ENCODE measurements at regions not wholly inside any gene's neighbourhood (a gene's known extent, or its start where the extent isn't known, plus 50 kb on each side); places are given as distances from the start of the nearest gene placed in this dataset.

DNA sequence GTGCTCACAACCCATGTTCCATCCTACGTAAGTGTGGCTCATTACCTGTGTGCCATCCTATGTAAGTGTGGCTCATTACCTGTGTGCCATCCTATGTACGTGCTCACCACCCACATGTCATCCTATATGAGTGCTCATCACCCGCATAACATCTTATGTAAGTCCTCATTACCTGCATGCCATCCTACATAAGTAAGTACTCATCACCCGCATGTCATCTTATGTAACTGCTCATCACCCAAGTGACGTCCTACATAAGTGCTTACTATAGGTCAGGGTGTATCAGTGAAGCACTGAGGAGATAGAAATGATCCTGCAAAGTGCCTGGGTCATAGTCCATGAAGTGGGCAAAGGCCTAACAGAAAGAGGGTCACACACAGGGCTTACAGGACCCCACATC, 93.1 kb downstream of the AXIN2 start:
- no peak overlapping the region for H3K4me3 ChIP-seq (ENCODE audit: low read depth, poor library complexity, severe bottlenecking)
- DNase-seq (ENCODE audit: low spot score in 2 of 2) = no peak
- TF ChIP-seq, protein P1, sequence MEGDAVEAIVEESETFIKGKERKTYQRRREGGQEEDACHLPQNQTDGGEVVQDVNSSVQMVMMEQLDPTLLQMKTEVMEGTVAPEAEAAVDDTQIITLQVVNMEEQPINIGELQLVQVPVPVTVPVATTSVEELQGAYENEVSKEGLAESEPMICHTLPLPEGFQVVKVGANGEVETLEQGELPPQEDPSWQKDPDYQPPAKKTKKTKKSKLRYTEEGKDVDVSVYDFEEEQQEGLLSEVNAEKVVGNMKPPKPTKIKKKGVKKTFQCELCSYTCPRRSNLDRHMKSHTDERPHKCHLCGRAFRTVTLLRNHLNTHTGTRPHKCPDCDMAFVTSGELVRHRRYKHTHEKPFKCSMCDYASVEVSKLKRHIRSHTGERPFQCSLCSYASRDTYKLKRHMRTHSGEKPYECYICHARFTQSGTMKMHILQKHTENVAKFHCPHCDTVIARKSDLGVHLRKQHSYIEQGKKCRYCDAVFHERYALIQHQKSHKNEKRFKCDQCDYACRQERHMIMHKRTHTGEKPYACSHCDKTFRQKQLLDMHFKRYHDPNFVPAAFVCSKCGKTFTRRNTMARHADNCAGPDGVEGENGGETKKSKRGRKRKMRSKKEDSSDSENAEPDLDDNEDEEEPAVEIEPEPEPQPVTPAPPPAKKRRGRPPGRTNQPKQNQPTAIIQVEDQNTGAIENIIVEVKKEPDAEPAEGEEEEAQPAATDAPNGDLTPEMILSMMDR (IDR thresholded peaks at IDR 0.05) = no peak
- TF ChIP-seq POLR2A (IDR thresholded peaks at IDR 0.05) = no peak
- intact Hi-C loops (cut with DNase I; ENCODE audit: low total_unique reads) = no loop called here
- WGBS, 2 donors = 88 to 92% methylated on average over 5 of the region's 5 CpGs

DNA sequence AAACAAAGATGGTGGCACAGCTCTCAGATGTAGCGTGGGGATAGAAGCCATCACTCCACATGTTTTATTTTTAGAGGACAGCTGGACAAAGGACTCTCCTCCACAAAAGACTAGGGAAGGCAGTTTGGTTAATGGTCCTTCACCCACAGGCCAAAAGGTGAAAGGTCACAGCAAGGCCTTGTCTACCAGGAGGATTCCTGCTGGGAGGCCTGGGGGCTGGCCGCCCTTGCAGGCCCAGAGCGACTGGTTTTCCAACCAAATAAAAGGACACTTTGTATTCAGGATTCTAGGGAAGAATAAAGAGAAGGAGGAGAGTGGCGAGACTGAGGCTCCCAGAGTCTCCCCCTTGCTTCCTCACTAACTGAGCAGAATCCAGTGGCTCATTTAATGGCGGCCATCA, 94.3 kb downstream of the AXIN2 start:
- TF ChIP-seq POLR2A (IDR thresholded peaks at IDR 0.05) = no peak
- TF ChIP-seq, protein P1 (IDR thresholded peaks at IDR 0.05) = no peak
- intact Hi-C loops (cut with DNase I; ENCODE audit: low total_unique reads) = no loop called here
- DNase-seq (ENCODE audit: low spot score in 2 of 2) = no peak
- H3K4me3 ChIP-seq (ENCODE audit: low read depth, poor library complexity, severe bottlenecking) = no peak overlapping the region
- 90 to 92% methylated on average over 5 of the region's 5 CpGs for whole genome bisulfite sequencing, 2 donors

DNA sequence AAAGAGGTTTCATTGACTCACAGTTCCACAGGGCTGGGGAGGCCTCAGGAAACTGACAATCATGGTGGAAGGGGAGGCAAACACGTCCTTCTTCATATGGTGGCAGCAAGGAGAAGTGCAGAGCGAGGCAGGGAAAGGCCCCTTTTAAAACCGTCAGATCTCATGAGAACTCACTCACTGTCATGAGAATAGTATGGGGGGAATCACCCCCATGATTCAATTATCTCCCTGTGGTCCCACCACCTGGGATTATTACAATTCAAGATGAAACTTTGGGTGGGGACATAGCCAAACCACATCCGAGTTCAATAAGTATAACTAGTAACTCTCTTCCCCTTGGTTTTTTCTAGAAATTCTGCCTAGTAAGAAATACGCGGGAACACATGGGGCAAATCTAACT, 94.9 kb downstream of the AXIN2 start:
- 94% methylated on average over 6 of the region's 6 CpGs for WGBS, 2 donors
- no peak overlapping the region for H3K4me3 ChIP-seq (ENCODE audit: low read depth, poor library complexity, severe bottlenecking)
- no peak for DNase-seq (ENCODE audit: low spot score in 2 of 2)
- TF ChIP-seq POLR2A (IDR thresholded peaks at IDR 0.05) = no peak
- TF ChIP-seq, protein P1 (IDR thresholded peaks at IDR 0.05) = no peak
- intact Hi-C loops (cut with DNase I; ENCODE audit: low total_unique reads) = no loop called here

DNA sequence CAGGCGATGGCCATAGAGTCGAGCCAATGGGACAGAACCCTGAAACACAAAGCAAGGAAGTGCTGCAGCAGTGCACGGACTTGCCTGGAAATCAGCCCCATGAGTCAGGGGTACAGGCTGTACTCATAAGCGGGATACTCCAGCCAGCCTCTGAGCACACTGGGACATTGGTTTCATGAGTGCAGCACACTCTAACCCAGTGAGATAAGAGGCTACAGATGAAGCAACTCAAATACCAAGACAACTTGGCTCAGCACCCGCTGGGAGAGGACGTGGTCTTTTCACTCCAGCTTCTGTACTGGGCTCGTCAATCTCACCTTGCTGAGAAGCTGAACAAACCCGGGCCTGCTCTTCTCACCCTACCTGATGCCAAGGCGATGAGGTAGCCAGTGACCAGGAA, 98.2 kb downstream of the AXIN2 start:
- peak in 1 of 2 donors; percentile 64 for DNase-seq (ENCODE audit: low spot score in 2 of 2)
- 74 to 76% methylated on average over 9 of the region's 9 CpGs for WGBS, 2 donors
- intact Hi-C loops (cut with DNase I; ENCODE audit: low total_unique reads) = no loop called here
- TF ChIP-seq POLR2A (IDR thresholded peaks at IDR 0.05) = no peak
- TF ChIP-seq, protein P1 (IDR thresholded peaks at IDR 0.05) = no peak
- H3K4me3 ChIP-seq (ENCODE audit: low read depth, poor library complexity, severe bottlenecking) = no peak overlapping the region

DNA sequence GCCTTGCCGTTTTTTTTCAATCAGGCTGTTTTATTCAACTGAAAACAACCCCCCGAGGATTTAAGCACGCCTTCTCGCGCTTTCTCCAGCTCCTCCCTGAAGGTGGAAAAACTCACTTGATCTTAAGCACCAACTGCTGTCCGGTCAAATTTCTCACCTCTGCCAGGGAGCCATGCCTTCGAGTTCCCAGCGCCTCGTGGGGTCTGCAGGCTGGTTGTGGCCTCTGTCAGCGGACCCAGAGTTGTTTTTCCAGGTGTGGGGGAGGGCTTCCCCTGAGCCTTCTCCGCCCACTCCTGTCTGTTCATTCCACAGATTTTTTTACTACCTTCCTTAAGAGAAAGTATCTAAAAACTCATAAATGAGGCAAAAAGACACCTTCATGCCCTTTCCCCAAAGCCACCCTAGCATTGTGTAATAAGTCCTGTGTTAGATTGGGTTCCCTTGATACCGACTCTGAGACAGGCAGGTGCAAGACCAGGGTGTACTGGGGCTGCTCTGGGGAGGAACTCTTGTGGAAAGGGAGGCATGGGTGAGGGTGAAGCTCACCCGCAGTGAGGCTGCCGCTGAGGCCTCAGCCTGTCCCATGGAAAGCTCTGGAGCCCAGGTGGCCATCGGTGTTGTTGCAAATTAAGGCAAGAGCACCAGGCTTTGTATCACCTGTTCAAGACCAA, 101.6 kb downstream of the AXIN2 start:
- no peak overlapping the region for H3K4me3 ChIP-seq (ENCODE audit: low read depth, poor library complexity, severe bottlenecking)
- no peak for DNase-seq (ENCODE audit: low spot score in 2 of 2)
- 57 to 68% methylated on average over 15 of the region's 15 CpGs for WGBS, 2 donors
- intact Hi-C loops (cut with DNase I; ENCODE audit: low total_unique reads) = no loop called here
- no peak for TF ChIP-seq POLR2A (IDR thresholded peaks at IDR 0.05)

DNA sequence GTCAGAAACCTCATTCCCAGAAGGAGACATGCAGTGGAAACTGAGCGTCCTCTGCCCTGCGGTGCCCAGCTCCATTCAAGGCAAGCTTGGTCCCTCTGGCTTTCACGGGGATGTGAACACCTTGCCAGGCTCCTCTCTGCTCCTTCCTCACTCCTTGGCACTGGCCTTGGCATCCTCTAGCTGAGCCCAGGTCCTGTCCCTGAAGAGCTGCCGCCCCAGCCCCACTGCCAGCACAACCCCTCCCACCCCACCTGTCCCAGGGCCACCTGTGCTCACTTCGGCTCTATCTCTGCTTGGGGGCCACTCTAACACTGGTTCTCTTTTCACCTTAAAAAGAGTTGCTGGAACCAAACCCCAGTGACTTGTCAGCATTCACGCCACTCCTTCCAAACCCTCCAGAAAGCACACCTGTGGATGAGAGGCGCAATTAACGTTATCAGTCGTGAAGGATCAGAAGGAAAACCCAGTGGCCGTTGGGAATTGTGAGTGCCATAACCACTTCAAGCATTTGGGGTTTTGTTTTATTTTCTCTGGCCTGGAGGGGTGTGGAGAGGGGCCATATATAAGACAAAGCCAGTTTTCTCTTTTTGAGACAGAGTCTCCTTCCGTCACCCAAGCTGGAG, 103.7 kb downstream of the AXIN2 start:
- no peak for DNase-seq (ENCODE audit: low spot score in 2 of 2)
- TF ChIP-seq, protein P1 (IDR thresholded peaks at IDR 0.05) = no peak
- TF ChIP-seq POLR2A (IDR thresholded peaks at IDR 0.05) = no peak
- intact Hi-C loops (cut with DNase I; ENCODE audit: low total_unique reads) = no loop called here
- 75 to 87% methylated on average over 11 of the region's 11 CpGs for WGBS, 2 donors
- no peak overlapping the region for H3K4me3 ChIP-seq (ENCODE audit: low read depth, poor library complexity, severe bottlenecking)
